HG02763 (cell line): ENCODE measurements at regions not wholly inside any gene's neighbourhood (a gene's known extent, or its start where the extent isn't known, plus 50 kb on each side); places are given as distances from the start of the nearest gene placed in this dataset.

Source experiments
- ATAC-seq: cut with Tn5 transposase; IDR thresholded peaks from one replicate; pipeline ENCODE4 v1.9.1; 2021; ENCODE audit warnings: mild to moderate bottlenecking, moderate library complexity; ENCODE audit not compliant: unreplicated experiment

GRCh38 chr18:41378598-41378997 is 576.4 kb upstream of the PIK3C3 start:
- no peak for ATAC-seq

GRCh38 chr18:41373612-41374011 is 581.4 kb upstream of the PIK3C3 start:
- no peak for ATAC-seq

GRCh38 chr18:41372046-41372665 is 582.9 kb upstream of the PIK3C3 start:
- no peak for ATAC-seq

- no peak for ATAC-seq
Observed at GRCh38 chr18:41371156-41372045, 583.6 kb upstream of the PIK3C3 start.

- no peak for ATAC-seq
Observed at GRCh38 chr18:41370740-41371139, 584.3 kb upstream of the PIK3C3 start.

- ATAC-seq: no peak
Observed at GRCh38 chr18:41357708-41358107, 597.3 kb upstream of the PIK3C3 start.

GRCh38 chr18:41353777-41354528 is 601.1 kb upstream of the PIK3C3 start:
- no peak for ATAC-seq

- no peak for ATAC-seq
Observed at GRCh38 chr18:41351430-41351829, 603.6 kb upstream of the PIK3C3 start.

GRCh38 chr18:41347057-41347456 is 608.0 kb upstream of the PIK3C3 start:
- ATAC-seq: no peak

- ATAC-seq: no peak
Observed at GRCh38 chr18:41343808-41344207, 611.2 kb upstream of the PIK3C3 start.

GRCh38 chr18:41338341-41338740 is 616.7 kb upstream of the PIK3C3 start:
- no peak for ATAC-seq

- ATAC-seq: no peak
Observed at GRCh38 chr18:41331661-41332060, 623.4 kb upstream of the PIK3C3 start.

GRCh38 chr18:41326311-41326710 is 628.7 kb upstream of the PIK3C3 start:
- no peak for ATAC-seq

GRCh38 chr18:41324934-41325333 is 630.1 kb upstream of the PIK3C3 start:
- ATAC-seq: no peak

- no peak for ATAC-seq
Observed at GRCh38 chr18:41324020-41324791, 630.8 kb upstream of the PIK3C3 start.

- ATAC-seq: no peak
Observed at GRCh38 chr18:41323044-41323443, 632.0 kb upstream of the PIK3C3 start.

- no peak for ATAC-seq
Observed at GRCh38 chr18:41320100-41320499, 634.9 kb upstream of the PIK3C3 start.

GRCh38 chr18:41315134-41315533 is 639.9 kb upstream of the PIK3C3 start:
- ATAC-seq: no peak

- ATAC-seq: no peak
Observed at GRCh38 chr18:41311571-41312547, 643.2 kb upstream of the PIK3C3 start.

GRCh38 chr18:41297740-41298139 is 657.3 kb upstream of the PIK3C3 start:
- no peak for ATAC-seq
